ENCODE measurements at regions not wholly inside any gene's neighbourhood (a gene's known extent, or its start where the extent isn't known, plus 50 kb on each side); places are given as distances from the start of the nearest gene placed in this dataset.

GRCh38 chr12:58086006-58086405, 144.6 kb downstream of the ATP23 start:
- Histone ChIP-seq H3K79me2 (ENCODE audit: control insufficient read depth, low read length) (no peaks in the 10 kb centered on the region), H3K27me3 (ENCODE audit: control insufficient read depth, low read length) (no peaks in the 10 kb centered on the region), H3K4me2 (ENCODE audit: low read length) (no peak overlapping the region), H3K9me3 (ENCODE audit: control insufficient read depth, insufficient read depth, low read length) (no peaks in the 10 kb centered on the region), H3K4me3 (ENCODE audit: low read length) (no peak overlapping the region), H3K4me1 (ENCODE audit: control insufficient read depth, low read length) (no peaks in the 10 kb centered on the region), H3K36me3 (ENCODE audit: control insufficient read depth, low read length) (no peaks in the 10 kb centered on the region), H3K27ac (ENCODE audit: low read depth, low read length) (no peak overlapping the region), H4K20me1 (ENCODE audit: control insufficient read depth, insufficient read depth, low read depth, low read length) (no peaks in the 10 kb centered on the region), H3K9me2 (replicated peaks; ENCODE audit: control insufficient read depth, low read length) (no peaks in the 10 kb centered on the region), H3F3A (ENCODE audit: control insufficient read depth, insufficient read depth) (no peaks in the 10 kb centered on the region)
- no peak for TF ChIP-seq CTCF (IDR thresholded peaks at IDR 0.05; ENCODE audit: low read depth, low read length, poor library complexity, severe bottlenecking)

- no peaks in the 10 kb centered on the region for H3K36me3 ChIP-seq (ENCODE audit: control insufficient read depth, low read length)
- no peak for TF ChIP-seq EZH2phosphoT487 (IDR thresholded peaks at IDR 0.05; ENCODE audit: borderline replicate concordance, low read length)
- TF ChIP-seq CTCF (IDR thresholded peaks at IDR 0.05; ENCODE audit: low read depth, low read length, poor library complexity, severe bottlenecking) = no peak
- no peaks in the 10 kb centered on the region for H3K9me2 ChIP-seq (replicated peaks; ENCODE audit: control insufficient read depth, low read length)
- H3K4me2 ChIP-seq (ENCODE audit: low read length) = no peak overlapping the region
- H3K9me3 ChIP-seq (ENCODE audit: control insufficient read depth, insufficient read depth, low read length) = no peaks in the 10 kb centered on the region
- H3F3A ChIP-seq (ENCODE audit: control insufficient read depth, insufficient read depth) = no peaks in the 10 kb centered on the region
- H3K27me3 ChIP-seq (ENCODE audit: control insufficient read depth, low read length) = no peaks in the 10 kb centered on the region
- no peaks in the 10 kb centered on the region for H3K4me1 ChIP-seq (ENCODE audit: control insufficient read depth, low read length)
- no peaks in the 10 kb centered on the region for H4K20me1 ChIP-seq (ENCODE audit: control insufficient read depth, insufficient read depth, low read depth, low read length)
- H3K27ac ChIP-seq (ENCODE audit: low read depth, low read length) = no peak overlapping the region
- H3K79me2 ChIP-seq (ENCODE audit: control insufficient read depth, low read length) = no peaks in the 10 kb centered on the region
- no peak overlapping the region for H3K4me3 ChIP-seq (ENCODE audit: low read length)
These were observed 145.6 kb downstream of the ATP23 start for GRCh38 chr12:58086930-58087329.

GRCh38 chr12:58087423-58088127, 146.2 kb downstream of the ATP23 start:
- no peak overlapping the region for H3K27ac ChIP-seq (ENCODE audit: low read depth, low read length)
- H3K79me2 ChIP-seq (ENCODE audit: control insufficient read depth, low read length) = no peaks in the 10 kb centered on the region
- no peaks in the 10 kb centered on the region for H3K9me2 ChIP-seq (replicated peaks; ENCODE audit: control insufficient read depth, low read length)

More at GRCh38 chr12:58087423-58088127, 146.2 kb downstream of the ATP23 start:
- Histone ChIP-seq H3K27me3 (ENCODE audit: control insufficient read depth, low read length) (no peaks in the 10 kb centered on the region), H3K9me3 (ENCODE audit: control insufficient read depth, insufficient read depth, low read length) (no peaks in the 10 kb centered on the region), H3F3A (ENCODE audit: control insufficient read depth, insufficient read depth) (no peaks in the 10 kb centered on the region), H3K36me3 (ENCODE audit: control insufficient read depth, low read length) (no peaks in the 10 kb centered on the region), H3K4me1 (ENCODE audit: control insufficient read depth, low read length) (no peaks in the 10 kb centered on the region), H3K4me3 (ENCODE audit: low read length) (no peak overlapping the region), H4K20me1 (ENCODE audit: control insufficient read depth, insufficient read depth, low read depth, low read length) (no peaks in the 10 kb centered on the region), H3K4me2 (ENCODE audit: low read length) (no peak overlapping the region)
- TF ChIP-seq CTCF (IDR thresholded peaks at IDR 0.05; ENCODE audit: low read depth, low read length, poor library complexity, severe bottlenecking) (no peak), EZH2phosphoT487 (IDR thresholded peaks at IDR 0.05; ENCODE audit: borderline replicate concordance, low read length) (no peak)

Data from DOHH2 (cell line).